ENCODE measurements at regions not wholly inside any gene's neighbourhood (a gene's known extent, or its start where the extent isn't known, plus 50 kb on each side); places are given as distances from the start of the nearest gene placed in this dataset.

- Mint-ChIP-seq H3K9me3 (ENCODE audit: unreplicated experiment) (peaks cover 7% of the 10 kb centered on the region), H3K27ac (ENCODE audit: unreplicated experiment) (peak overlapping the region; percentile 96), H3K27me3 (ENCODE audit: unreplicated experiment) (peaks cover 16% of the 10 kb centered on the region), H3K4me3 (ENCODE audit: unreplicated experiment) (peak overlapping the region; percentile 71), H3K4me1 (ENCODE audit: low read depth, unreplicated experiment) (peaks cover 54% of the 10 kb centered on the region), H3K36me3 (ENCODE audit: unreplicated experiment) (peaks cover 6% of the 10 kb centered on the region)
- TF ChIP-seq CTCF (IDR thresholded peaks at IDR 0.05; ENCODE audit: partially characterized antibody, unreplicated experiment): no peak
- DNase-seq: no peak
These were observed 203.6 kb upstream of the PRSS58 start for GRCh38 chr7:142461437-142461836.

GRCh38 chr7:142460402-142461117 lies 202.7 kb upstream of the PRSS58 start:
- H3K9me3 Mint-ChIP-seq (ENCODE audit: unreplicated experiment): peaks cover 6% of the 10 kb centered on the region
- no peak overlapping the region for H3K4me3 Mint-ChIP-seq (ENCODE audit: unreplicated experiment)
- TF ChIP-seq CTCF (IDR thresholded peaks at IDR 0.05; ENCODE audit: partially characterized antibody, unreplicated experiment): no peak
- peaks cover 2% of the 10 kb centered on the region for H3K36me3 Mint-ChIP-seq (ENCODE audit: unreplicated experiment)
- H3K4me1 Mint-ChIP-seq (ENCODE audit: low read depth, unreplicated experiment): peaks cover 52% of the 10 kb centered on the region
- DNase-seq: no peak
- peak overlapping the region; percentile 18 for H3K27ac Mint-ChIP-seq (ENCODE audit: unreplicated experiment)
- H3K27me3 Mint-ChIP-seq (ENCODE audit: unreplicated experiment): peaks cover 15% of the 10 kb centered on the region

GRCh38 chr7:142459551-142459963 lies 201.7 kb upstream of the PRSS58 start:
- TF ChIP-seq CTCF (IDR thresholded peaks at IDR 0.05; ENCODE audit: partially characterized antibody, unreplicated experiment): peak; percentile 88
- H3K36me3 Mint-ChIP-seq (ENCODE audit: unreplicated experiment): no peaks in the 10 kb centered on the region
- H3K4me3 Mint-ChIP-seq (ENCODE audit: unreplicated experiment): peak overlapping the region; percentile 0
- H3K4me1 Mint-ChIP-seq (ENCODE audit: low read depth, unreplicated experiment): peaks cover 49% of the 10 kb centered on the region
- peaks cover 3% of the 10 kb centered on the region for H3K9me3 Mint-ChIP-seq (ENCODE audit: unreplicated experiment)
- DNase-seq: no peak
- peaks cover 12% of the 10 kb centered on the region for H3K27me3 Mint-ChIP-seq (ENCODE audit: unreplicated experiment)
- peak overlapping the region; percentile 56 for H3K27ac Mint-ChIP-seq (ENCODE audit: unreplicated experiment)

- no peaks in the 10 kb centered on the region for H3K36me3 Mint-ChIP-seq (ENCODE audit: unreplicated experiment)
- H3K4me1 Mint-ChIP-seq (ENCODE audit: low read depth, unreplicated experiment): peaks cover 32% of the 10 kb centered on the region
- no peak for DNase-seq
- no peak for TF ChIP-seq CTCF (IDR thresholded peaks at IDR 0.05; ENCODE audit: partially characterized antibody, unreplicated experiment)
- H3K27ac Mint-ChIP-seq (ENCODE audit: unreplicated experiment): no peak overlapping the region
- H3K4me3 Mint-ChIP-seq (ENCODE audit: unreplicated experiment): no peak overlapping the region
- peaks cover under 1% of the 10 kb centered on the region for H3K9me3 Mint-ChIP-seq (ENCODE audit: unreplicated experiment)
- peaks cover 7% of the 10 kb centered on the region for H3K27me3 Mint-ChIP-seq (ENCODE audit: unreplicated experiment)
These were observed 199.4 kb upstream of the PRSS58 start for GRCh38 chr7:142457146-142457703.

- no peak for DNase-seq
- TF ChIP-seq CTCF (IDR thresholded peaks at IDR 0.05; ENCODE audit: partially characterized antibody, unreplicated experiment): no peak
- Mint-ChIP-seq H3K9me3 (ENCODE audit: unreplicated experiment) (peaks cover 3% of the 10 kb centered on the region), H3K4me1 (ENCODE audit: low read depth, unreplicated experiment) (peaks cover 23% of the 10 kb centered on the region), H3K36me3 (ENCODE audit: unreplicated experiment) (no peaks in the 10 kb centered on the region), H3K27ac (ENCODE audit: unreplicated experiment) (no peak overlapping the region), H3K27me3 (ENCODE audit: unreplicated experiment) (peaks cover 7% of the 10 kb centered on the region), H3K4me3 (ENCODE audit: unreplicated experiment) (no peak overlapping the region)
These were observed 197.5 kb upstream of the PRSS58 start for GRCh38 chr7:142455392-142455791.
